ENCODE measurements at regions not wholly inside any gene's neighbourhood (a gene's known extent, or its start where the extent isn't known, plus 50 kb on each side); places are given as distances from the start of the nearest gene placed in this dataset.

GRCh38 chr2:134004467-134004866, 249.4 kb upstream of the MGAT5 start:
- no peak for TF ChIP-seq POLR2A (IDR thresholded peaks at IDR 0.05; ENCODE audit: low read depth)
- TF ChIP-seq CTCF (IDR thresholded peaks at IDR 0.05), result no peak
- TF ChIP-seq EP300 (IDR thresholded peaks at IDR 0.05), result no peak

Measured in esophagus muscularis mucosa (tissue), 4 donors.